ENCODE measurements at regions not wholly inside any gene's neighbourhood (a gene's known extent, or its start where the extent isn't known, plus 50 kb on each side); places are given as distances from the start of the nearest gene placed in this dataset.

GRCh38 chr6:166027761-166028160 is 139.9 kb downstream of the TBXT start:
- no peak for TF ChIP-seq CTCF (conservative IDR thresholded peaks at IDR 0.05; ENCODE audit: low read depth, low read length)
- TF ChIP-seq EZH2 (IDR thresholded peaks at IDR 0.05; ENCODE audit: low read length, unreplicated experiment) = no peak
